Keratinocyte (primary cell): ENCODE measurements at regions not wholly inside any gene's neighbourhood (a gene's known extent, or its start where the extent isn't known, plus 50 kb on each side); places are given as distances from the start of the nearest gene placed in this dataset.

Experiments used
- DNase-seq: peaks from one replicate; pipeline ENCODE4 v3.0.0-alpha.2; 2011; ENCODE audit warnings: low read depth, missing footprints, low spot score
- FAIRE-seq: peaks from 2 replicates; lab custom pipeline; 2011; peaks lifted over from hg19 to GRCh38; lab: Jason Lieb, UNC
- H2AFZ ChIP-seq: 2 replicates; pipeline ENCODE4 v1.6.0; 2012; ENCODE audit warnings: low read length, control low read depth, inconsistent platforms; ENCODE audit not compliant: control insufficient read depth
- H3K27ac ChIP-seq: 2 replicates; pipeline ENCODE4 v1.5.1; 2011; ENCODE audit warnings: low read length; ENCODE audit not compliant: control insufficient read depth, insufficient read depth
- H3K27me3 ChIP-seq: 3 replicates; pipeline ENCODE4 v1.6.0; 2011; ENCODE audit warnings: low read length; ENCODE audit not compliant: control insufficient read depth, insufficient read depth; ENCODE audit errors: extremely low read depth
- H3K36me3 ChIP-seq, 2 experiments: 2 replicates in 1 of 2; 3 replicates in 1 of 2; pipeline ENCODE4 v1.5.1; 2011; ENCODE audit warnings: low read length in 2 of 2, mild to moderate bottlenecking in 1 of 2; ENCODE audit not compliant: control insufficient read depth in 2 of 2, insufficient read depth in 2 of 2; ENCODE audit errors: extremely low read depth in 1 of 2
- H3K4me1 ChIP-seq: 3 replicates; pipeline ENCODE4 v1.5.1; 2011; ENCODE audit warnings: low read length; ENCODE audit not compliant: control insufficient read depth, insufficient read depth; ENCODE audit errors: extremely low read depth
- H3K4me2 ChIP-seq: 3 replicates; pipeline ENCODE4 v1.6.0; 2011; ENCODE audit warnings: low read depth, low read length; ENCODE audit not compliant: control insufficient read depth, insufficient read depth; ENCODE audit errors: extremely low read depth
- H3K4me3 ChIP-seq, 3 experiments: fragments of 200-600 bp in 1 of 3; sonication (generic) in 1 of 3; 2 replicates in 2 of 3; 3 replicates in 1 of 3; pipeline ENCODE4 v1.5.1; 2011 to 2016; ENCODE audit warnings: low read length in 3 of 3, mild to moderate bottlenecking in 3 of 3, control low read depth in 2 of 3, inconsistent platforms in 1 of 3, low read depth in 1 of 3, mixed read lengths in 1 of 3, mixed run types in 1 of 3, moderate library complexity in 1 of 3; ENCODE audit not compliant: control insufficient read depth in 2 of 3, insufficient read depth in 2 of 3; ENCODE audit errors: extremely low read depth in 1 of 3
- H3K79me2 ChIP-seq: 2 replicates; pipeline ENCODE4 v1.6.0; 2012; ENCODE audit warnings: low read length; ENCODE audit not compliant: control insufficient read depth, insufficient read depth
- H3K9ac ChIP-seq: 3 replicates; pipeline ENCODE4 v1.6.0; 2011; ENCODE audit warnings: low read length; ENCODE audit not compliant: control insufficient read depth, insufficient read depth; ENCODE audit errors: extremely low read depth
- H3K9me1 ChIP-seq: 3 replicates; pipeline ENCODE4 v1.6.0; 2011; ENCODE audit warnings: low read length; ENCODE audit not compliant: control insufficient read depth, insufficient read depth; ENCODE audit errors: extremely low read depth
- H3K9me3 ChIP-seq: 2 replicates; pipeline ENCODE4 v1.5.1; 2012; ENCODE audit warnings: low read depth, low read length; ENCODE audit not compliant: control insufficient read depth
- H4K20me1 ChIP-seq: 3 replicates; pipeline ENCODE4 v1.6.0; 2011; ENCODE audit warnings: low read length; ENCODE audit not compliant: control insufficient read depth, insufficient read depth; ENCODE audit errors: extremely low read depth
- CTCF ChIP-seq, 3 experiments: IDR thresholded peaks in 1 of 3; conservative IDR thresholded peaks in 1 of 3; optimal IDR thresholded peaks in 1 of 3; 2 replicates in 2 of 3; 3 replicates in 1 of 3; pipeline versions ENCODE3 to v1.5.1; 2011; ENCODE audit warnings: low read length in 3 of 3, mild to moderate bottlenecking in 3 of 3, moderate library complexity in 2 of 3, control low read depth in 1 of 3, inconsistent platforms in 1 of 3; ENCODE audit not compliant: insufficient read depth in 2 of 3; ENCODE audit errors: extremely low read depth in 1 of 3
- EZH2 ChIP-seq: IDR thresholded peaks from one replicate; pipeline ENCODE4 v1.6.1; 2012; ENCODE audit warnings: inconsistent platforms, mild to moderate bottlenecking, low read length, moderate library complexity
- dilution Hi-C: fragments of 300-500 bp; cut with MboI; formaldehyde crosslinking; loops from one replicate; pipeline ENCODE4 v1.7.0; 2020; ENCODE audit warnings: low sequenced_read_pairs; ENCODE audit not compliant: extremely low pct_ligation_motif_present

- no peaks in the 10 kb centered on the region for H3K27me3 ChIP-seq
- H3K4me3 ChIP-seq: no peak overlapping the region
- no peak overlapping the region for H3K27ac ChIP-seq
- no peak overlapping the region for H2AFZ ChIP-seq
- no peaks in the 10 kb centered on the region for H3K36me3 ChIP-seq
- H3K9me1 ChIP-seq: no peaks in the 10 kb centered on the region
- H3K9me3 ChIP-seq: peaks cover 2% of the 10 kb centered on the region
- no peaks in the 10 kb centered on the region for H4K20me1 ChIP-seq
- TF ChIP-seq CTCF (optimal IDR thresholded peaks at IDR 0.05 in 1 of 3, IDR thresholded peaks at IDR 0.05 in 1 of 3, conservative IDR thresholded peaks at IDR 0.05 in 1 of 3; ENCODE audit: extremely low read depth in 1 of 3, insufficient read depth in 2 of 3, low read length in 3 of 3) (no peak), EZH2 (no peak)
- FAIRE-seq: no peak
- dilution Hi-C loops: no loop called here
- no peaks in the 10 kb centered on the region for H3K4me1 ChIP-seq
- DNase-seq: no peak
- H3K79me2 ChIP-seq: no peaks in the 10 kb centered on the region
- H3K9ac ChIP-seq: no peak overlapping the region
- no peak overlapping the region for H3K4me2 ChIP-seq
Measured at GRCh38 chr4:189285377-189285776, 655.3 kb upstream of the FRG1 start.

- dilution Hi-C loops: no loop called here
- Histone ChIP-seq H3K4me1 (no peaks in the 10 kb centered on the region), H4K20me1 (no peaks in the 10 kb centered on the region), H3K9me3 (no peaks in the 10 kb centered on the region), H3K79me2 (no peaks in the 10 kb centered on the region), H3K27ac (no peak overlapping the region), H3K36me3 (no peaks in the 10 kb centered on the region), H2AFZ (no peak overlapping the region), H3K27me3 (no peaks in the 10 kb centered on the region), H3K4me2 (no peak overlapping the region), H3K4me3 (no peak overlapping the region), H3K9me1 (no peaks in the 10 kb centered on the region), H3K9ac (no peak overlapping the region)
- FAIRE-seq (no peak), DNase-seq (no peak)
- TF ChIP-seq EZH2: no peak
- no peak for TF ChIP-seq CTCF (optimal IDR thresholded peaks at IDR 0.05 in 1 of 3, IDR thresholded peaks at IDR 0.05 in 1 of 3, conservative IDR thresholded peaks at IDR 0.05 in 1 of 3; ENCODE audit: extremely low read depth in 1 of 3, insufficient read depth in 2 of 3, low read length in 3 of 3)
Measured at GRCh38 chr4:189291939-189292338, 648.7 kb upstream of the FRG1 start.
